ENCODE measurements at regions not wholly inside any gene's neighbourhood (a gene's known extent, or its start where the extent isn't known, plus 50 kb on each side); places are given as distances from the start of the nearest gene placed in this dataset.
"Not testable (repeated sequence)": the region's sequence is repeated elsewhere in the genome, so short reads cannot be mapped to it uniquely, and the experiment has no call there.

DNA sequence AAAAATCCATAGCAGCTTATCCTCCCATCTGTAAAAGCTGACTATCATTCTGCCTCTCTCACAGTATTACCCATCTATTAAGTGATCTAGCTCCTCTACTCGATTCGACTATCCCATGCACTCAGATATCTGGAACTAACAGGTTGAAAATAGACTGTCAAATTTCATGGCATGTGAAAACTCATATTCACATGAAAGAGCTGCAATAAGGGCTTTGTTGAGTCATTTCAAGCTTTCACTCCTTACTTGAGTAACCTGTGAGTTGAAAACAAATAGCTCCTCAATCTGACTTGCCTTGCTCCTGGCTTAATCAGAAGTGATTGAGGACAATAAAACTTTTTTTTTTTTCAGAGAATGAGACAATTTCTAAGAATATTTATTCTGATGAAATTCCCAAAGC, 192.4 kb upstream of the ERBB4 start:
- intact Hi-C loops (cut with DNase I) = no loop called here
- ATAC-seq (no peak), DNase-seq (ENCODE audit: missing footprints) (no peak)

DNA sequence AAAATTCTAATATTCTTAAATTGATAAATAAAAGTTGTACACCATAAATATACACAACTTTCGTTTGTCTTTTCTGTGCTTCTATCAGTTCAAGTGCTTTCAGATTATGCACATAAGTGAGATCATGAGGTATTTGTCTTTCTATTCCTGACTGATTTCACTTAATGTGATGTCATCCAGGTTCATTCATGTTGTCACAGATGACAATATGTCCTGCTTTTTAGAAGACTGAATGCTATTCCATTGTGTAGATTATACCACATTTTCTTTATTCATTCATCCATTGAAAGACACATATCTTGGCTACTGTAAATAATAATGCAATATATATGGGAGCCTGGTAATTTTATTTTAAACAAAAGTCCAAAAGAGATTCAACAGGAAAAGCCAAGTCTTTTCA, 190.1 kb upstream of the ERBB4 start:
- intact Hi-C loops (cut with DNase I) = no loop called here
- ATAC-seq = no peak

DNA sequence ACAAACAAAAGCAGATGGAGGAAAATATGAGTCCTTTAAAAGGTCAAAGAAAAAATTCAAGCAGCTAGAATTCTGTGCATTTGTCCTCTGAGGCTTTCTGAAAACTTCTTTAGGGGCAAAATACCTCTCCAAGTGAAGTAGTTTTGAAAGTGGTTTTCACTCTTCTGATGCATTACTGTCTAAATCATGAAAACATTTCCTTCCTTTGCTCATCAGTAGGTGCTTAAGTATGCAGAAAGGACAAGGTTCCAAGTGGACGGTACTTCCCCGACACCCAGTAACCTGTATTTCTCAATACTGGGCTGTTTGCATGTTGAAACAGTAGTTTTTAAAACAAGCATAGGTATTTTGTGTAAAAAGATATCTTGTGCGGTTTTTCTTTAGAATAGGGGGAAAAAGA, 189.1 kb upstream of the ERBB4 start:
- DNase-seq (ENCODE audit: missing footprints) = no peak
- intact Hi-C loops (cut with DNase I) = no loop called here
- no peak for ATAC-seq

More for the DNA sequence above, 190.1 kb upstream of the ERBB4 start:
- no peak for DNase-seq (ENCODE audit: missing footprints)

GRCh38 chr2:212726403-212726802, 187.8 kb upstream of the ERBB4 start:
- intact Hi-C loops (cut with DNase I) = no loop called here
- ATAC-seq = no peak

DNA sequence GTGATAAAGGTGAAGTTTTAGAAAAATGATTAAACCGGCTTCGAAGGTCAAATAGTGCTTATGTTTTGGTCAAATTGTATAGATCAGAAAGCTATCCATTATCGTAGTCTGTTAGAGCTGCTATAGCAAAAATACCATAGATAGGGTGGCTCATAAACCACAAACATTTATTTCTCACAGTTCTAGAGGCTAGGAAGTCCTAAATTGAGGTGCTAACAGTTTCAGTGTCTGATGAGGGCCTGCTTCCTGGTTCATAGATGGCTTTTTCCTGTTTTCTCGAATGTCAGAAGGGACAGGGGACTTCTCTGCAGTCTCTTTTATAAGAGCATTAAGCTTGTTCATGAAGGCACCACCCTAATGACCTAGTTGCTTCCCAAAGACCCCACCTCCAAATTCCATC, 186.6 kb upstream of the ERBB4 start:
- DNase-seq (ENCODE audit: missing footprints) (no peak), ATAC-seq (no peak)
- intact Hi-C loops (cut with DNase I) = no loop called here

More at GRCh38 chr2:212726403-212726802, 187.8 kb upstream of the ERBB4 start:
- DNase-seq (ENCODE audit: missing footprints) = no peak

- ATAC-seq = no peak
- DNase-seq (ENCODE audit: missing footprints) = no peak
- intact Hi-C loops (cut with DNase I) = no loop called here
Observed at GRCh38 chr2:212723226-212723625, 184.6 kb upstream of the ERBB4 start.

- no peak for ATAC-seq
- no peak for DNase-seq (ENCODE audit: missing footprints)
- intact Hi-C loops (cut with DNase I) = no loop called here
Observed at GRCh38 chr2:212722046-212722445, 183.4 kb upstream of the ERBB4 start.

DNA sequence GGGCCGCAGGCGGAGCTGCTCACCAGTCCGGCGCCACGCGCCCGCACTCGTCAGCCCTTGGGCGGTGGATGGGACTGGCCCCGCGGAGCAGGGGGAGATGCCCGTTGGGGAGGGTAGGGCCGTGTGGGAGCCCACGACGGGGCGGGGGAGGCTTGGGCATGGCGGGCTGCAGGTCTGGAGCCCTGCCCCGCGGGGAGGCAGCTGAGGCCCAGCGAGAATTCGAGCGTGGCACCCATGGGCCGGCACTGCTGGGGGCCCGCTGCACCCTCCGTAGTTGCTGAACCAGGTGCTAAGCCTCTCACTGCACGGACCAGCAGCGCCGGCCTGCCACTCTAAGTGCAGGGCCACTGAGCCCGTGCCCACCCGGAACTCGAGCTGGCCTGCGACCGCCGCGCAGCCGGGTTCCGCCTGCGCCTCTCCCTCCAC, 182.4 kb upstream of the ERBB4 start:
- ATAC-seq (no peak), DNase-seq (ENCODE audit: missing footprints) (peak; percentile 53)
- intact Hi-C loops (cut with DNase I) = no loop called here

DNA sequence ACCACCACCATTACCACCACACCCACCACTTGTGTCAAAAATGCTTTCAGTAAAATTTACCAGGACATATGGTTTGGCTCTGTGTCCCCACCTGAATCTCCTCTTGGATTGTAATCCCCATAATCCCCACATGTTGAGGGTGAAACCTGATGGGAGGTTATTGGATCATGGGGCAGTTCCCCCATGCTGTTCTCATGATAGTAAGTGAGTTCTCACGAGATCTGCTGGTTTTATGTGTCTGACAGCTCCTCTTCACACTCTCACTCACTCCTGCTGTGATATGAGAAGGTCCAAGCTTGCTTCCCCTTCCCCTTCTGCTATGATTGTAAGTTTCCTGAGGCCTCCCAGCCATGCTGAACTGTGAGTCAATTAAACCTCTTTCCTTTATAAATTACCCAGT, 176.8 kb upstream of the ERBB4 start:
- intact Hi-C loops (cut with DNase I); DNase-seq (ENCODE audit: missing footprints); ATAC-seq: not testable (repeated sequence)

DNA sequence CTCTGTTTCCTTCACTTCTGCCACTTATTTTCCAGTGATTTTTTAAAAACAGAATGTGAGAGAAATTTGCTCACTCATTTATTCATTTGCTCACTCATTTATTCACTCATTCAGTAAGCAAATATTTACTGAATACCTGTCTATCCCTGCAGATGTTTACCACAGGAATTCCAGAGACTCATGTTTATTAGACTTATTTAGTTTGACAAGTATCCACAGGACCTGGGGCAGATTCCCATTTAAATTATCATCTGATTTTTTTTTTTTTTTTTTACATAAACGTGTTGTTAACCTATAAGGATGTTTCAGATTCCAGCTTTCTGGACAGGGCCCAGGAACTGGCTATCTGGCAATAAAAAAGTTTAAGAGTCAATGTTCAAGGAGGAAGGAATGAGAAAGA, 175.1 kb upstream of the ERBB4 start:
- intact Hi-C loops (cut with DNase I) = no loop called here
- no peak for ATAC-seq
- no peak for DNase-seq (ENCODE audit: missing footprints)

- intact Hi-C loops (cut with DNase I) = no loop called here
- ATAC-seq (no peak), DNase-seq (ENCODE audit: missing footprints) (no peak)
Observed at GRCh38 chr2:212712991-212713390, 174.4 kb upstream of the ERBB4 start.

- intact Hi-C loops (cut with DNase I) = no loop called here
- DNase-seq (ENCODE audit: missing footprints) = no peak
- peak; percentile 50 for ATAC-seq
Observed at GRCh38 chr2:212712466-212712865, 173.9 kb upstream of the ERBB4 start.

DNA sequence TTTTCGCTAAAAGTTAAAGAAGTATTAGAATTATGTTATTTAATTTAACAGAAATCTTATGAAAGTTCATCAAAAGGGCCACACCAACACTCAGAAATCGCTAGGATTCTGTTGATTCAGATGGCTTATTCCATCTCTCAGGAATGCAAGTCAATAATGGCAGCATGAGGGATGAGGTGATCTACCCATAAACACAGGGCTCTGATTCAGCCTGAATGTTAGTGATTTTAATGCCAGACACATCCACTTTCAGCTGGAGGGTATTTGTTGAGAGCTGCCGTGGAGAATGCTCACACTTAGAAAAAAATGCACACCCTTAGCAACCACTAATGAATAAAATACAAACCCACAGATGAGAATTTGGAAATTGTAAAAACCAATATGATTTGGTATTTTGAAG, 173.3 kb upstream of the ERBB4 start:
- intact Hi-C loops (cut with DNase I) = no loop called here
- ATAC-seq (no peak), DNase-seq (ENCODE audit: missing footprints) (no peak)

DNA sequence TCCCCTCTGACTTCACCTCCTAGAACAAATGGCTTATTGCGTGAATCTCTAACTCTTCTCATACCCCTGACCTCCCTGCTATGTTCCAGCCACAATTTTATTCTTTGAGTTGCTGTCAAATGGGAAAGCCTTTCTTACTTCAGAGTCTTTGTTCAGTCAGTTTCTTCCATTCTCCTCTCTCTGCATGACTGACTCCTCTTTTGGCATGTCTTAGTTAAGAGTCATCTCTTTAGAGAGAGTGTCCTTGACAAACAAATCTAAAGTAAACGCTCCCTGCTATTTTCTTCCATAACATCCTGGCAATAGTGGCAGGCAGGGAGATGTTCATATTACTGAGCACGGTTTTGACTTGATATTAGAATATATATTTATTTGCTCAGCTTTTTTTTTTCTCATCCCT, 170.7 kb upstream of the ERBB4 start:
- ATAC-seq (no peak), DNase-seq (ENCODE audit: missing footprints) (no peak)
- intact Hi-C loops (cut with DNase I) = no loop called here

DNA sequence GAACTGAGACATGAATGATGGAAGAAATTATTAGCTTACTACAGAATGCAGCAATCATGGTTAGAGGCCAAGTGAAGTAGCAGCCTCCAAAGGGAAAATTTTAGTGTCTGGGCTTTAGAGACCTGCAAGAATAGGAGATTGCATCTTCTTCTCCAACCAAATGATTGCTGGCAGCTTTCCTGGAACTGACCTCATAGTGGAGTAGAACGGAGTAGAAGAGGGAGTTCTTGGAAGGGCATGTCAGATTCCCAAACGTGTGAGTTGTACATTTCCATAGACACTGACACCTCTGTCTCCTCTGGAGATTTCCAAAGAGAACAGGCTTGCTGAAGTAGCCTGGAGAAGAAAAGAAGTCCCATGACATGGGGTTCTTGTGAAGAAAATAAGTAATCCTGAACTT, 169.8 kb upstream of the ERBB4 start:
- DNase-seq (ENCODE audit: missing footprints) (no peak), ATAC-seq (no peak)
- intact Hi-C loops (cut with DNase I) = no loop called here

- DNase-seq (ENCODE audit: missing footprints) (no peak), ATAC-seq (no peak)
- intact Hi-C loops (cut with DNase I) = no loop called here
Observed at GRCh38 chr2:212695426-212695825, 156.8 kb upstream of the ERBB4 start.

GRCh38 chr2:212694398-212694797, 155.8 kb upstream of the ERBB4 start:
- no peak for DNase-seq (ENCODE audit: missing footprints)
- intact Hi-C loops (cut with DNase I) = no loop called here
- ATAC-seq = no peak

DNA sequence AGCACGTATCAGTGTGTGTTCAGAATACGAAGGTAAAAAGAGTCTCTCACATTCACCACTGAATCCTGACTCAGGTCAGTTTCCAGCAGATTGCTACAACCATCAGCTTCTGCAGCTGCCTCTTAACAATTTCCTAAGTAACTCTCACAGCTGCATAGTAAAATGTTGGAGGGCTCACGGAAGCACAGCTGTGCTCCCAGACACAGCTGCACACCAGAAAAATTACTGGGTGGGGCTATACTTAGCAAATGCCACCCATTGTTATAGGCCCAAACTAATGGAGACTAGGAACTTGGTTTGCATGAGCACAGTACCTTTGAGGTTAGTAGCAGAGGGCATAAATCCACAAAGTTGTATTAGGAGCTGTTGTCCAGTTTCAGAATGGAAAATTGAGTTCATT, 153.9 kb upstream of the ERBB4 start:
- intact Hi-C loops (cut with DNase I) = no loop called here
- no peak for DNase-seq (ENCODE audit: missing footprints)
- no peak for ATAC-seq

GRCh38 chr2:212686285-212686895, 147.8 kb upstream of the ERBB4 start:
- intact Hi-C loops (cut with DNase I) = loop anchor here (2.0 to 5.0 kb wide), 2 partner anchors 206 to 466 kb away; no protein-coding TSS in a partner anchor
- no peak for ATAC-seq
- DNase-seq (ENCODE audit: missing footprints) = peak; percentile 63

GRCh38 chr2:212683346-212684097, 144.9 kb upstream of the ERBB4 start:
- DNase-seq (ENCODE audit: missing footprints) (no peak), ATAC-seq (no peak)
- intact Hi-C loops (cut with DNase I) = no loop called here

GRCh38 chr2:212682937-212683336, 144.3 kb upstream of the ERBB4 start:
- no peak for DNase-seq (ENCODE audit: missing footprints)
- intact Hi-C loops (cut with DNase I) = no loop called here

More at GRCh38 chr2:212682937-212683336, 144.3 kb upstream of the ERBB4 start:
- ATAC-seq = no peak
